Stimulated activated naive CD8-positive, alpha-beta T cell treated with anti-CD3 and anti-CD28 coated beads, Interleukin-15, Interleukin-2, amounts not matched to agents 100 ng/mL and 50 ng/mL, for 24 hours (primary cell): ENCODE measurements at regions not wholly inside any gene's neighbourhood (a gene's known extent, or its start where the extent isn't known, plus 50 kb on each side); places are given as distances from the start of the nearest gene placed in this dataset.
"Not testable (repeated sequence)": the region's sequence is repeated elsewhere in the genome, so short reads cannot be mapped to it uniquely, and the experiment has no call there.

Experiments
- H3K27ac Mint-ChIP-seq: one replicate; pipeline ENCODE4 v1.8.0; 2021; ENCODE audit warnings: mild to moderate bottlenecking, mixed read lengths
- H3K27me3 Mint-ChIP-seq: one replicate; pipeline ENCODE4 v1.8.0; 2021; ENCODE audit warnings: mixed read lengths
- H3K36me3 Mint-ChIP-seq: one replicate; pipeline ENCODE4 v1.8.0; 2021; ENCODE audit warnings: low read depth, mixed read lengths
- H3K4me1 Mint-ChIP-seq: one replicate; pipeline ENCODE4 v1.8.0; 2021; ENCODE audit warnings: low read depth, mixed read lengths
- H3K4me3 Mint-ChIP-seq: one replicate; pipeline ENCODE4 v1.8.0; 2021; ENCODE audit warnings: mild to moderate bottlenecking, mixed read lengths
- H3K9me3 Mint-ChIP-seq: one replicate; pipeline ENCODE4 v1.8.0; 2021; ENCODE audit warnings: mixed read lengths

- Mint-ChIP-seq H3K4me3 (no peak overlapping the region), H3K4me1 (no peaks in the 10 kb centered on the region), H3K27ac (no peak overlapping the region)
Measured at GRCh38 chr21:28144089-28144488, 848.6 kb downstream of the LTN1 start.

GRCh38 chr21:28142697-28143096 lies 850.0 kb downstream of the LTN1 start:
- Mint-ChIP-seq H3K27me3 (no peaks in the 10 kb centered on the region), H3K4me3 (no peak overlapping the region), H3K27ac (no peak overlapping the region), H3K4me1 (no peaks in the 10 kb centered on the region), H3K9me3 (peaks cover 6% of the 10 kb centered on the region), H3K36me3 (no peaks in the 10 kb centered on the region)

More at GRCh38 chr21:28144089-28144488, 848.6 kb downstream of the LTN1 start:
- Mint-ChIP-seq H3K9me3 (no peaks in the 10 kb centered on the region), H3K36me3 (no peaks in the 10 kb centered on the region), H3K27me3 (no peaks in the 10 kb centered on the region)

- Mint-ChIP-seq H3K9me3 (peaks cover 13% of the 10 kb centered on the region), H3K4me3 (no peak overlapping the region), H3K27ac (no peak overlapping the region), H3K27me3 (no peaks in the 10 kb centered on the region), H3K4me1 (no peaks in the 10 kb centered on the region), H3K36me3 (no peaks in the 10 kb centered on the region)
Measured at GRCh38 chr21:28138272-28138671, 854.4 kb downstream of the LTN1 start.

- Mint-ChIP-seq H3K4me3 (no peak overlapping the region), H3K9me3 (peaks cover 19% of the 10 kb centered on the region), H3K27me3 (no peaks in the 10 kb centered on the region), H3K27ac (no peak overlapping the region), H3K36me3 (no peaks in the 10 kb centered on the region), H3K4me1 (no peaks in the 10 kb centered on the region)
Measured at GRCh38 chr21:28136656-28137255, 855.9 kb downstream of the LTN1 start.

- no peaks in the 10 kb centered on the region for H3K4me1 Mint-ChIP-seq
- H3K27ac Mint-ChIP-seq, result no peak overlapping the region
- no peaks in the 10 kb centered on the region for H3K27me3 Mint-ChIP-seq
- no peaks in the 10 kb centered on the region for H3K36me3 Mint-ChIP-seq
- peaks cover 23% of the 10 kb centered on the region for H3K9me3 Mint-ChIP-seq
- no peak overlapping the region for H3K4me3 Mint-ChIP-seq
Measured at GRCh38 chr21:28135646-28136045, 857.0 kb downstream of the LTN1 start.

- Mint-ChIP-seq H3K36me3 (no peaks in the 10 kb centered on the region), H3K27ac (no peak overlapping the region), H3K4me3 (no peak overlapping the region), H3K4me1 (no peaks in the 10 kb centered on the region), H3K27me3 (no peaks in the 10 kb centered on the region), H3K9me3 (peaks cover 18% of the 10 kb centered on the region)
Measured at GRCh38 chr21:28133116-28133515, 859.6 kb downstream of the LTN1 start.

GRCh38 chr21:28132713-28133112 lies 860.0 kb downstream of the LTN1 start:
- Mint-ChIP-seq H3K36me3 (no peaks in the 10 kb centered on the region), H3K4me3 (no peak overlapping the region), H3K27me3 (no peaks in the 10 kb centered on the region), H3K9me3 (peaks cover 18% of the 10 kb centered on the region), H3K27ac (no peak overlapping the region), H3K4me1 (no peaks in the 10 kb centered on the region)

GRCh38 chr21:28127175-28127785 lies 865.4 kb downstream of the LTN1 start:
- Mint-ChIP-seq H3K36me3 (no peaks in the 10 kb centered on the region), H3K27ac (no peak overlapping the region), H3K9me3 (peaks cover 9% of the 10 kb centered on the region), H3K27me3 (no peaks in the 10 kb centered on the region), H3K4me1 (no peaks in the 10 kb centered on the region), H3K4me3 (no peak overlapping the region)

- H3K36me3 Mint-ChIP-seq, result no peaks in the 10 kb centered on the region
Measured at GRCh38 chr21:28126521-28127174, 866.0 kb downstream of the LTN1 start.

GRCh38 chr21:28124541-28124940 lies 868.1 kb downstream of the LTN1 start:
- H3K36me3 Mint-ChIP-seq, result no peaks in the 10 kb centered on the region
- no peaks in the 10 kb centered on the region for H3K4me1 Mint-ChIP-seq
- H3K9me3 Mint-ChIP-seq, result no peaks in the 10 kb centered on the region
- no peaks in the 10 kb centered on the region for H3K27me3 Mint-ChIP-seq
- H3K4me3 Mint-ChIP-seq, result no peak overlapping the region
- no peak overlapping the region for H3K27ac Mint-ChIP-seq

More at GRCh38 chr21:28126521-28127174, 866.0 kb downstream of the LTN1 start:
- Mint-ChIP-seq H3K4me3 (no peak overlapping the region), H3K27me3 (no peaks in the 10 kb centered on the region), H3K9me3 (peaks cover 3% of the 10 kb centered on the region), H3K27ac (no peak overlapping the region), H3K4me1 (no peaks in the 10 kb centered on the region)

GRCh38 chr21:28118570-28118969 lies 874.1 kb downstream of the LTN1 start:
- Mint-ChIP-seq H3K9me3 (no peaks in the 10 kb centered on the region), H3K27ac (no peak overlapping the region), H3K4me3 (no peak overlapping the region), H3K36me3 (no peaks in the 10 kb centered on the region), H3K27me3 (no peaks in the 10 kb centered on the region), H3K4me1 (no peaks in the 10 kb centered on the region)

- not testable (repeated sequence) for H3K4me1 Mint-ChIP-seq, H3K9me3 Mint-ChIP-seq, H3K36me3 Mint-ChIP-seq
Measured at GRCh38 chr21:28114986-28115385, 877.7 kb downstream of the LTN1 start.

GRCh38 chr21:28113718-28114117 lies 879.0 kb downstream of the LTN1 start:
- Mint-ChIP-seq H3K27me3 (no peaks in the 10 kb centered on the region), H3K9me3 (peaks cover 8% of the 10 kb centered on the region), H3K27ac (no peak overlapping the region), H3K36me3 (no peaks in the 10 kb centered on the region), H3K4me3 (no peak overlapping the region), H3K4me1 (no peaks in the 10 kb centered on the region)

More at GRCh38 chr21:28114986-28115385, 877.7 kb downstream of the LTN1 start:
- not testable (repeated sequence) for H3K27ac Mint-ChIP-seq, H3K27me3 Mint-ChIP-seq, H3K4me3 Mint-ChIP-seq

GRCh38 chr21:28112511-28112910 lies 880.2 kb downstream of the LTN1 start:
- Mint-ChIP-seq H3K9me3 (peaks cover 9% of the 10 kb centered on the region), H3K27ac (no peak overlapping the region), H3K4me1 (no peaks in the 10 kb centered on the region), H3K27me3 (no peaks in the 10 kb centered on the region), H3K4me3 (no peak overlapping the region), H3K36me3 (no peaks in the 10 kb centered on the region)

GRCh38 chr21:28111151-28111619 lies 881.5 kb downstream of the LTN1 start:
- Mint-ChIP-seq H3K27ac (no peak overlapping the region), H3K27me3 (no peaks in the 10 kb centered on the region), H3K4me1 (no peaks in the 10 kb centered on the region), H3K4me3 (no peak overlapping the region), H3K9me3 (peaks cover 9% of the 10 kb centered on the region), H3K36me3 (no peaks in the 10 kb centered on the region)
